GM18499 (cell line): ENCODE measurements at regions not wholly inside any gene's neighbourhood (a gene's known extent, or its start where the extent isn't known, plus 50 kb on each side); places are given as distances from the start of the nearest gene placed in this dataset.
"Not testable (repeated sequence)": the region's sequence is repeated elsewhere in the genome, so short reads cannot be mapped to it uniquely, and the experiment has no call there.

Experiments used
- ATAC-seq: cut with Tn5 transposase; IDR thresholded peaks from one replicate; pipeline ENCODE4 v1.9.1; 2021; ENCODE audit warnings: moderate number of reproducible peaks; ENCODE audit not compliant: insufficient read depth, unreplicated experiment

- peak; percentile 47 for ATAC-seq
Observed at GRCh38 chr5:152456815-152457443, 51.9 kb upstream of the NMUR2 start.

- ATAC-seq: peak; percentile 80
Observed at GRCh38 chr5:152462021-152462721, 57.1 kb upstream of the NMUR2 start.

- ATAC-seq: no peak
Observed at GRCh38 chr5:152464048-152464447, 59.0 kb upstream of the NMUR2 start.

- ATAC-seq: no peak
Observed at GRCh38 chr5:152465140-152465539, 60.1 kb upstream of the NMUR2 start.

- ATAC-seq: no peak
Observed at GRCh38 chr5:152466085-152466745, 61.1 kb upstream of the NMUR2 start.

- no peak for ATAC-seq
Observed at GRCh38 chr5:152470167-152470566, 65.1 kb upstream of the NMUR2 start.

GRCh38 chr5:152472083-152472482 lies 67.0 kb upstream of the NMUR2 start:
- no peak for ATAC-seq

- ATAC-seq: no peak
Observed at GRCh38 chr5:152474961-152475360, 69.9 kb upstream of the NMUR2 start.

- no peak for ATAC-seq
Observed at GRCh38 chr5:152477536-152477935, 72.5 kb upstream of the NMUR2 start.

- not testable (repeated sequence) for ATAC-seq
Observed at GRCh38 chr5:152479866-152480265, 74.8 kb upstream of the NMUR2 start.

GRCh38 chr5:152480677-152481076 lies 75.6 kb upstream of the NMUR2 start:
- peak; percentile 63 for ATAC-seq

GRCh38 chr5:152487130-152487529 lies 82.1 kb upstream of the NMUR2 start:
- ATAC-seq: no peak

- no peak for ATAC-seq
Observed at GRCh38 chr5:152488869-152489268, 83.8 kb upstream of the NMUR2 start.

GRCh38 chr5:152499814-152500535 lies 94.9 kb upstream of the NMUR2 start:
- ATAC-seq: no peak

- ATAC-seq: no peak
Observed at GRCh38 chr5:152501294-152501693, 96.2 kb upstream of the NMUR2 start.

- ATAC-seq: no peak
Observed at GRCh38 chr5:152503206-152503605, 98.1 kb upstream of the NMUR2 start.

- peak; percentile 84 for ATAC-seq
Observed at GRCh38 chr5:152505442-152506042, 100.5 kb upstream of the NMUR2 start.

- ATAC-seq: no peak
Observed at GRCh38 chr5:152511120-152511519, 106.0 kb upstream of the NMUR2 start.

- no peak for ATAC-seq
Observed at GRCh38 chr5:152511531-152512132, 106.6 kb upstream of the NMUR2 start.

- no peak for ATAC-seq
Observed at GRCh38 chr5:152514827-152515397, 109.8 kb upstream of the NMUR2 start.
